Esophagus muscularis mucosa (tissue), 4 donors: ENCODE measurements at regions not wholly inside any gene's neighbourhood (a gene's known extent, or its start where the extent isn't known, plus 50 kb on each side); places are given as distances from the start of the nearest gene placed in this dataset.

ENCODE experiments used
- DNase-seq: peaks from one replicate; pipeline ENCODE4 v3.0.0-alpha.2; 2017; ENCODE audit errors: extremely low spot score
- H3K27ac ChIP-seq, 4 donors: fragments of 200-600 bp; sonication (generic); replicated peaks in 1 of 4; 1 replicate in 3 of 4; 2 replicates in 1 of 4; pipeline ENCODE4 v1.5.1; 2016 to 2019; ENCODE audit warnings: mild to moderate bottlenecking in 1 of 4
- H3K27me3 ChIP-seq, 4 donors: fragments of 200-600 bp; sonication (generic); one replicate each; pipeline versions ENCODE4 v1.5.1 to v1.6.0; 2016 to 2019
- H3K36me3 ChIP-seq, 4 donors: fragments of 200-600 bp; sonication (generic); one replicate each; pipeline ENCODE4 v1.5.1; 2016 to 2019
- H3K4me1 ChIP-seq, 4 donors: fragments of 200-600 bp; sonication (generic); one replicate each; pipeline ENCODE4 v1.5.1; 2016 to 2019
- H3K4me3 ChIP-seq, 4 donors: fragments of 200-600 bp; sonication (generic); 1 replicate in 2 of 4; 2 replicates in 2 of 4; pipeline ENCODE4 v1.5.1; 2016 to 2019; ENCODE audit warnings: mild to moderate bottlenecking in 4 of 4, moderate library complexity in 1 of 4
- H3K9me3 ChIP-seq, 4 donors: fragments of 200-600 bp; sonication (generic); 1 replicate in 3 of 4; 2 replicates in 1 of 4; pipeline ENCODE4 v1.5.1; 2016 to 2019
- EP300 ChIP-seq: sonication (generic); formaldehyde crosslinking; IDR thresholded peaks from one replicate; pipeline ENCODE4 v1.6.1; 2017; ENCODE audit warnings: antibody characterized with exemption
- POLR2A ChIP-seq: fragments of 450-650 bp; IDR thresholded peaks from one replicate; pipeline ENCODE4 v1.6.1; 2017; ENCODE audit warnings: antibody characterized with exemption, moderate library complexity, mild to moderate bottlenecking, low read depth
- POLR2AphosphoS5 ChIP-seq, 2 donors: sonication (generic); formaldehyde crosslinking; IDR thresholded peaks; one replicate each; pipeline ENCODE4 v1.6.1; 2017; ENCODE audit warnings: antibody characterized with exemption in 2 of 2
- WGBS: methylation state at CpG from one replicate; pipeline ENCODE4 v1.1.5; 2018; 5-methylcytosine and 5-hydroxymethylcytosine counted together
- intact Hi-C: fragments of 100-400 bp; cut with DNase I; formaldehyde crosslinking; loops from one replicate; pipeline ENCODE4 v1.15.1; 2023
- TF ChIP-seq, protein P1 (sequence below), 3 experiments: fragments of 200-600 bp in 2 of 3; fragments of 450-650 bp in 1 of 3; sonication (generic) in 2 of 3; IDR thresholded peaks; one replicate each; pipeline ENCODE4 v1.5.1; 2017 to 2019; ENCODE audit warnings: antibody characterized with exemption in 3 of 3, mild to moderate bottlenecking in 2 of 3, moderate library complexity in 1 of 3

DNA sequence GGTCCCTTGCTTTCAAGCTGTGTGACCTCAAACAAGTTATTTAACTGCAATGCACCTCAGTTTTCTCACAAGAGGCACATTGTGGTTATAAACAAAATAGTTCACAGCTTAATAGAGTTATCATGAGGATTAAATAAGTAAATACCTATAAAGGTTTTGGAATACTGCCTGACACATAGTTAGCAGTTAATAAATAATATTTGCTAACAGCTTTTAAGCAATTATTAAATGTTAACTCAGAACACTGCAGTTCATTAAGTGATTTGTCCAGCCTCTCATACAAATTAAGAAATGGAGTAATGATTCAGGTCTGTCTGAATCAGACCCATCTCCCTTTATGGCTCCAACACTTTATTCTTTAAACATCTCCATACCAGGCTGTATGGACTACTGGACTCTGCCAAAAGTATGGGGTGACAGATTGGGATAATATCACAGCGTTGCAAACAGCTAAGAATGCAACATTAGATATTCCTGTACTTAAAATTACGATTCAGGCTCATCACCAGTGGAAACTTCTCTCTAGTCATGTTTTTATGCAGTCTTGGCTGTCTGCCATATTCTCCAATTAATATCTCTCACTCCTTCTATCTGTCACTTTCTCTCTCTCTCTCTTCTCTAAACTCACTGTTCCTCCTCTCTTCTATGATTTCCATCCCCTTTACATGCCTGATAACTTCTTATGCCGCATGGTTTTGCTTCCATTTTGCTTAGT lies 370.6 kb upstream of the UBE2E3 start:
- TF ChIP-seq, protein P1, sequence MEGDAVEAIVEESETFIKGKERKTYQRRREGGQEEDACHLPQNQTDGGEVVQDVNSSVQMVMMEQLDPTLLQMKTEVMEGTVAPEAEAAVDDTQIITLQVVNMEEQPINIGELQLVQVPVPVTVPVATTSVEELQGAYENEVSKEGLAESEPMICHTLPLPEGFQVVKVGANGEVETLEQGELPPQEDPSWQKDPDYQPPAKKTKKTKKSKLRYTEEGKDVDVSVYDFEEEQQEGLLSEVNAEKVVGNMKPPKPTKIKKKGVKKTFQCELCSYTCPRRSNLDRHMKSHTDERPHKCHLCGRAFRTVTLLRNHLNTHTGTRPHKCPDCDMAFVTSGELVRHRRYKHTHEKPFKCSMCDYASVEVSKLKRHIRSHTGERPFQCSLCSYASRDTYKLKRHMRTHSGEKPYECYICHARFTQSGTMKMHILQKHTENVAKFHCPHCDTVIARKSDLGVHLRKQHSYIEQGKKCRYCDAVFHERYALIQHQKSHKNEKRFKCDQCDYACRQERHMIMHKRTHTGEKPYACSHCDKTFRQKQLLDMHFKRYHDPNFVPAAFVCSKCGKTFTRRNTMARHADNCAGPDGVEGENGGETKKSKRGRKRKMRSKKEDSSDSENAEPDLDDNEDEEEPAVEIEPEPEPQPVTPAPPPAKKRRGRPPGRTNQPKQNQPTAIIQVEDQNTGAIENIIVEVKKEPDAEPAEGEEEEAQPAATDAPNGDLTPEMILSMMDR (IDR thresholded peaks at IDR 0.05) = no peak
- TF ChIP-seq POLR2AphosphoS5 (IDR thresholded peaks at IDR 0.05) = no peak
- no peak for TF ChIP-seq EP300
- no peak for TF ChIP-seq POLR2A
- no peak overlapping the region for H3K27ac ChIP-seq
- no peaks in the 10 kb centered on the region for H3K27me3 ChIP-seq
- H3K36me3 ChIP-seq = no peaks in the 10 kb centered on the region
- intact Hi-C loops = no loop called here
- peaks cover 0 to 13% (median 11%) of the 10 kb centered on the region in 4 donors for H3K4me1 ChIP-seq
- H3K9me3 ChIP-seq = no peaks in the 10 kb centered on the region
- WGBS = 42% methylated on average over 3 of the region's 3 CpGs
- no peak overlapping the region for H3K4me3 ChIP-seq
- DNase-seq = no peak

DNA sequence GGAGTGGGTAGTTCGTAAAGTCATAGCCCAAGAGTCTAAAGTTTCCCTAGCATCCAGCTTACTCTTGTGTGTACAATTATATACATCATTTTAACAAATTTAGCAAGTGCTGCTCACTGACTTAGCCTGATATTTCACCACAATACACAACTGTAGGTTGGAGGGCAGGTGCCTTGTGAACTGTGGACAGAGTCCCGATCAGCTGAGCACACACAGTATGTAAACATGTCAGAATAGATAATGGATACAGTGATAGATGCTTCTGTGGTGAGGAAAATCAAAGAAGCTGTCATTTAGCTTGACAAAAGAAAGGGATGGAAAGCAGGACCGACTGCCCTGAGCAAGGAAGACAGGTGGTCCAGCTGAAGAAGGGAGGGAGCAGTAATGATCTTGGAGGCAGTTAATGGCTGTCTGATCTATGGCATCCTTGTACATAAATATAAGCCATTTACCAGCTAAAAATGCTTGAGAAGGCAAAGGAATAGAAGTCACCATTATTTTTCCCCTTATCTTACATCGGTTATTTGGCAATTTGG lies 372.8 kb upstream of the UBE2E3 start:
- no peak overlapping the region for H3K4me3 ChIP-seq
- peaks cover 0 to 13% (median 11%) of the 10 kb centered on the region in 4 donors for H3K4me1 ChIP-seq
- no peaks in the 10 kb centered on the region for H3K9me3 ChIP-seq
- intact Hi-C loops = no loop called here
- no peak for TF ChIP-seq POLR2AphosphoS5 (IDR thresholded peaks at IDR 0.05)
- TF ChIP-seq POLR2A = no peak
- TF ChIP-seq, protein P1 (IDR thresholded peaks at IDR 0.05) = no peak
- TF ChIP-seq EP300 = no peak
- no peak overlapping the region for H3K27ac ChIP-seq
- no peaks in the 10 kb centered on the region for H3K27me3 ChIP-seq
- WGBS = 75% methylated on average over 4 of the region's 4 CpGs
- no peaks in the 10 kb centered on the region for H3K36me3 ChIP-seq
- DNase-seq = no peak

DNA sequence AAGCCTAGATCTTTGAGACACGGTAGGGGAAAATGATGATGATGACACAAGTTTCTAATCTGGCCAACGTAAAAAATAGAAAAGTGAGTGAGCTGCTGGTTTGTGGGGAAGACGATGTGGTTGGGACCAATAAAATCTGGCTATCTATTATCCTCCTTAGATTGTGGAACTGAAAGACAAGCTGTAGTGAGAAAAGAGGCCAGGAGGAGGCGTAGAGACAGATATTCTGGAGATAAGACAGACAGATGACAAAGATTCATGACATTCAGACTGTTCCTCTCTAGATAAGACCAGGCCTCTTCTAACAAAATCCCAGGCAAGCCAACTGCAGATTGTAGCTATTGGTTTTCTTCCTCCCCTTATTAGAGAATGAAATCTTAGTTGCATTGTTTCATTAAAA lies 376.3 kb upstream of the UBE2E3 start:
- Histone ChIP-seq H3K9me3 (no peaks in the 10 kb centered on the region), H3K4me3 (no peak overlapping the region), H3K27me3 (no peaks in the 10 kb centered on the region), H3K4me1 (no peaks in the 10 kb centered on the region), H3K36me3 (no peaks in the 10 kb centered on the region), H3K27ac (no peak overlapping the region)
- DNase-seq = no peak
- intact Hi-C loops = no loop called here
- TF ChIP-seq POLR2AphosphoS5 (IDR thresholded peaks at IDR 0.05) (no peak), EP300 (no peak), POLR2A (no peak)
- TF ChIP-seq, protein P1 (IDR thresholded peaks at IDR 0.05) = no peak
- 46% methylated on average over 4 of the region's 4 CpGs for WGBS

DNA sequence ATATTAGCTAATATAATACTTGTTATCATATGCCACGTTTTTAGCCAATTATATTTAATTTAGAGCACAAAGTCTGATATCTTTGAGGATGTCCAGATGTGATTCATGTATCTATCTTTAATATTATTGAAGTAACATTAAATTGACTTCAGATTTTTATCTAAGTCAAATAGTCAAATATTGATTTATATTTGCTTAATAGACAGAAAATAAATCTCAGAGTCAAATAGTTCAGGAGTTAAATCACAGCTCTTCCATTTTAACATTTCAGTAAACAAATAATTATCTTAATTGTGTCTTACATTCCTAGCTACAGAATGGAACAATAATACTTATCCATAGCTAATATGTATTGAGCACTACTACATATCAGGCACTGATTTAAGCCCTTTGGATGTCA lies 379.4 kb upstream of the UBE2E3 start:
- Histone ChIP-seq H3K36me3 (no peaks in the 10 kb centered on the region), H3K4me3 (no peak overlapping the region), H3K27ac (no peak overlapping the region), H3K27me3 (no peaks in the 10 kb centered on the region), H3K9me3 (no peaks in the 10 kb centered on the region), H3K4me1 (no peaks in the 10 kb centered on the region)
- TF ChIP-seq EP300 (no peak), POLR2A (no peak), POLR2AphosphoS5 (IDR thresholded peaks at IDR 0.05) (no peak)
- TF ChIP-seq, protein P1 (IDR thresholded peaks at IDR 0.05) = no peak
- DNase-seq = no peak
- WGBS = 80% methylated on average over 1 of the region's 1 CpG
- intact Hi-C loops = no loop called here
